NCI-H1105 treated with DMSO at 0.1 percent for 48 hours (cell line): ENCODE measurements at regions not wholly inside any gene's neighbourhood (a gene's known extent, or its start where the extent isn't known, plus 50 kb on each side); places are given as distances from the start of the nearest gene placed in this dataset.

Source experiments
- DNase-seq: peaks from one replicate; lab custom pipeline; 2025; lab: John Stamatoyannopoulos, UW

- no peak for DNase-seq
Measured at GRCh38 chr2:78023356-78023755, 501.2 kb upstream of the LRRTM4 start.

GRCh38 chr2:78024996-78025395 lies 502.8 kb upstream of the LRRTM4 start:
- no peak for DNase-seq

GRCh38 chr2:78029392-78029995 lies 507.3 kb upstream of the LRRTM4 start:
- DNase-seq: no peak

GRCh38 chr2:78034706-78035105 lies 512.5 kb upstream of the LRRTM4 start:
- DNase-seq: no peak

GRCh38 chr2:78035804-78036203 lies 513.6 kb upstream of the LRRTM4 start:
- peak; percentile 8 for DNase-seq

- DNase-seq: no peak
Measured at GRCh38 chr2:78051480-78051879, 529.3 kb upstream of the LRRTM4 start.

GRCh38 chr2:78056976-78057375 lies 534.8 kb upstream of the LRRTM4 start:
- no peak for DNase-seq

GRCh38 chr2:78061301-78061700 lies 539.1 kb upstream of the LRRTM4 start:
- no peak for DNase-seq

- DNase-seq: no peak
Measured at GRCh38 chr2:78061732-78062131, 539.6 kb upstream of the LRRTM4 start.

GRCh38 chr2:78063246-78064020 lies 541.3 kb upstream of the LRRTM4 start:
- DNase-seq: no peak

- no peak for DNase-seq
Measured at GRCh38 chr2:78065366-78065765, 543.2 kb upstream of the LRRTM4 start.

GRCh38 chr2:78068808-78069207 lies 546.6 kb upstream of the LRRTM4 start:
- DNase-seq: peak; percentile 90

GRCh38 chr2:78070693-78071092 lies 548.5 kb upstream of the LRRTM4 start:
- DNase-seq: no peak

- DNase-seq: no peak
Measured at GRCh38 chr2:78077633-78078032, 555.5 kb upstream of the LRRTM4 start.

- DNase-seq: no peak
Measured at GRCh38 chr2:78082555-78082954, 560.4 kb upstream of the LRRTM4 start.

- no peak for DNase-seq
Measured at GRCh38 chr2:78093436-78093835, 571.3 kb upstream of the LRRTM4 start.

GRCh38 chr2:78109272-78109671 lies 587.1 kb upstream of the LRRTM4 start:
- DNase-seq: no peak

GRCh38 chr2:78115291-78115690 lies 593.1 kb upstream of the LRRTM4 start:
- no peak for DNase-seq

- no peak for DNase-seq
Measured at GRCh38 chr2:78118037-78118436, 595.9 kb upstream of the LRRTM4 start.

- DNase-seq: no peak
Measured at GRCh38 chr2:78120275-78120674, 598.1 kb upstream of the LRRTM4 start.

- no peak for DNase-seq
Measured at GRCh38 chr2:78125042-78125441, 602.9 kb upstream of the LRRTM4 start.

GRCh38 chr2:78127424-78127823 lies 605.2 kb upstream of the LRRTM4 start:
- DNase-seq: peak; percentile 15

GRCh38 chr2:78132391-78133370 lies 610.5 kb upstream of the LRRTM4 start:
- no peak for DNase-seq
